Heart right ventricle (tissue), 16 donors: ENCODE measurements at regions not wholly inside any gene's neighbourhood (a gene's known extent, or its start where the extent isn't known, plus 50 kb on each side); places are given as distances from the start of the nearest gene placed in this dataset.

Experiments
- ATAC-seq, 8 donors: fragments of 200-7000 bp; cut with Tn5 transposase; one replicate each; pipeline ENCODE4 v1.9.1; 2020; ENCODE audit warnings: mild to moderate bottlenecking in 8 of 8, moderate library complexity in 8 of 8, moderate number of reproducible peaks in 1 of 8
- DNase-seq, 2 donors: peaks; one replicate each; pipeline ENCODE4 v3.0.0-alpha.2; 2020
- H3K27ac ChIP-seq, 10 donors: fragments of 200-600 bp; sonication (generic) in 2 of 10; one replicate each; pipeline versions ENCODE4 v1.5.0 to v1.8.0; 2020 to 2022; ENCODE audit warnings: mild to moderate bottlenecking in 3 of 10
- H3K27me3 ChIP-seq, 7 donors: fragments of 200-600 bp; one replicate each; pipeline ENCODE4 v1.8.0; 2021 to 2022; ENCODE audit warnings: mild to moderate bottlenecking in 2 of 7
- H3K36me3 ChIP-seq, 9 donors: fragments of 200-600 bp; sonication (generic) in 1 of 9; one replicate each; pipeline versions ENCODE4 v1.5.0 to v1.8.0; 2020 to 2022; ENCODE audit warnings: mild to moderate bottlenecking in 2 of 9
- H3K4me1 ChIP-seq, 9 donors: fragments of 200-600 bp; sonication (generic) in 1 of 9; one replicate each; pipeline versions ENCODE4 v1.5.0 to v1.8.0; 2020 to 2022; ENCODE audit warnings: mild to moderate bottlenecking in 4 of 9
- H3K4me3 ChIP-seq, 10 donors: fragments of 200-600 bp; sonication (generic) in 2 of 10; one replicate each; pipeline versions ENCODE4 v1.5.0 to v1.8.0; 2020 to 2022; ENCODE audit warnings: mild to moderate bottlenecking in 7 of 10, moderate library complexity in 2 of 10
- H3K9me3 ChIP-seq, 11 donors: fragments of 200-600 bp in 10 of 11; sonication (generic) in 2 of 11; one replicate each; pipeline versions ENCODE4 v1.5.0 to v1.8.0; 2013 to 2022; ENCODE audit warnings: mild to moderate bottlenecking in 2 of 11, control low read depth in 1 of 11, moderate library complexity in 1 of 11
- WGBS, 2 donors: extraction: QIAGEN DNeasy Blood & Tissue Kit; methylation state at CpG; one replicate each; pipeline ENCODE4 v1.1.7; 2013; ENCODE audit warnings: inconsistent platforms in 1 of 2; 5-methylcytosine and 5-hydroxymethylcytosine counted together
- intact Hi-C, 10 donors: fragments of 100-400 bp; cut with DNase I; formaldehyde crosslinking; loops; one replicate each; pipeline versions ENCODE4 v1.11.1 to v1.14.2; 2022
- TF ChIP-seq, protein P1 (sequence below), 9 donors: fragments of 200-600 bp; sonication (generic) in 2 of 9; IDR thresholded peaks; one replicate each; pipeline versions ENCODE4 v1.5.0 to v1.8.0; 2021 to 2022; ENCODE audit warnings: antibody characterized with exemption in 9 of 9, mild to moderate bottlenecking in 5 of 9, moderate library complexity in 1 of 9
- donor health status: Arrhythmogenic right ventricular cardiomyopathy.
- donor health status: ischemic (EF 13 %, LVEDD 7.1; RV severe dilation, severe dysfunction).
- donor health status: healthy with polysubstance abuse.
- donor health status: DM: no; HTN: yes; CAD: no.
- donor health status: DM: no; HTN: no; CAD: no.
- donor health status: ischemic (EF 25% LVEDD 6.9; RV normal size, moderate dysfunction).
- donor health status: ischemic (EF 25% LVEDD 5.7; RV mildly dilated, moderate dysfunction).
- donor health status: healthy.
- donor health status: DM: yes; HTN: yes; CAD: no.
- donor health status: Ischemic cardiomyopathy.
- donor health status: ischemic (EF 35%, LVEDD 5.7; RV mildly dilated, moderate dysfunction).
- donor health status: nonischemic (EF 11% LVEDD 7.7; RV severe dilation, severe dysfunction).
- donor health status: DM: yes; HTN: yes; CAD: no.
- donor health status: PGD.
- donor health status: ischemic (EF 29% LVEDD 5.4; RV normal size, mild dysfunction).
- donor health status: nonischemic (EF 23%, LVEDD 6.1; RV moderate dilation, normal function).

DNA sequence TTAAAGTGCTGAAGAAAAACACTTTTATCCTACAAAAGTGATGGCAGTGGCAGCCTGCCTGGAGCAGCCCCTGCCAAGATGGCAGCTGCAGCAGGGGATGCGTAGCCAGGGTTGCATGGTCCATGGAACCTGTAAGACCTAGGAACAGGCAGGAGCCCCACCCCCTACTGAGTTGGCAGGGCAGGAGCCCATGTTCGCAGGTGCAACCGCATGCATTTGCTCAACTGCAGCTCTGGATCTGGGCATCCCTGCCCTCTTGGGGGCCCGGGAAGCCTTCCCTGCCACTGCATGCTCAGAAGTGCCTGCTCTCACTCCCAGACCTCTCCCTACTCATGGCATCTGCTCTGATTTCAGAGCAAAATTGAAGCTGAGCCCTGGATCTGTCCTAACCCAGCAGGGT, 779.6 kb downstream of the CDH18 start:
- DNase-seq (no peak), ATAC-seq (no peak)
- TF ChIP-seq, protein P1, sequence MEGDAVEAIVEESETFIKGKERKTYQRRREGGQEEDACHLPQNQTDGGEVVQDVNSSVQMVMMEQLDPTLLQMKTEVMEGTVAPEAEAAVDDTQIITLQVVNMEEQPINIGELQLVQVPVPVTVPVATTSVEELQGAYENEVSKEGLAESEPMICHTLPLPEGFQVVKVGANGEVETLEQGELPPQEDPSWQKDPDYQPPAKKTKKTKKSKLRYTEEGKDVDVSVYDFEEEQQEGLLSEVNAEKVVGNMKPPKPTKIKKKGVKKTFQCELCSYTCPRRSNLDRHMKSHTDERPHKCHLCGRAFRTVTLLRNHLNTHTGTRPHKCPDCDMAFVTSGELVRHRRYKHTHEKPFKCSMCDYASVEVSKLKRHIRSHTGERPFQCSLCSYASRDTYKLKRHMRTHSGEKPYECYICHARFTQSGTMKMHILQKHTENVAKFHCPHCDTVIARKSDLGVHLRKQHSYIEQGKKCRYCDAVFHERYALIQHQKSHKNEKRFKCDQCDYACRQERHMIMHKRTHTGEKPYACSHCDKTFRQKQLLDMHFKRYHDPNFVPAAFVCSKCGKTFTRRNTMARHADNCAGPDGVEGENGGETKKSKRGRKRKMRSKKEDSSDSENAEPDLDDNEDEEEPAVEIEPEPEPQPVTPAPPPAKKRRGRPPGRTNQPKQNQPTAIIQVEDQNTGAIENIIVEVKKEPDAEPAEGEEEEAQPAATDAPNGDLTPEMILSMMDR (IDR thresholded peaks at IDR 0.05): no peak

DNA sequence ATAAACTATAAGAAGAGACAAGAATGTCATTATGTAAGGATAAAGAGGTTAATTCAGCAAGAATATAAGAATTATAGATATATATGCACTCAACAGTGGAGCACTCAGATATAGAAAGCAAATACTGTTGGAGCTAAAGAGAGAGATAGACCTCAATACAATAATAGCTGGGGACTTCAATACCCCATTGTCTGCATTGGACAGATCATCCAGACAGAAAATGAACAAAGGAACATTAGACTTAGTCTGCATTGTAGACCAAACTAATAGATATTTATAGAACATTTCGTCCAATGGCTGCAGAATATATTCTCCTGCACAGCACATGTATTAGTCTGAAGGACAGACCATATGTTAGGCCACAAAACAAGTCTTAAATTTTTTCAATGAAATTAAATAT, 777.1 kb downstream of the CDH18 start:
- DNase-seq: no peak
- WGBS, 2 donors: 71 to 73% methylated on average over 1 of the region's 1 CpG
- Histone ChIP-seq H3K27ac (no peak overlapping the region), H3K4me3 (no peak overlapping the region), H3K36me3 (no peaks in the 10 kb centered on the region), H3K9me3 (peaks cover 0 to 27% (median 9%) of the 10 kb centered on the region in 11 donors), H3K27me3 (no peaks in the 10 kb centered on the region), H3K4me1 (no peaks in the 10 kb centered on the region)
- no peak for ATAC-seq
- TF ChIP-seq, protein P1 (IDR thresholded peaks at IDR 0.05): no peak
- intact Hi-C loops: no loop called here

More for the DNA sequence above, 779.6 kb downstream of the CDH18 start:
- H3K4me1 ChIP-seq: no peaks in the 10 kb centered on the region
- 85 to 93% methylated on average over 4 of the region's 4 CpGs for WGBS, 2 donors
- intact Hi-C loops: no loop called here
- H3K36me3 ChIP-seq: no peaks in the 10 kb centered on the region
- H3K4me3 ChIP-seq: no peak overlapping the region
- peaks cover 0 to 21% (median 4%) of the 10 kb centered on the region in 11 donors for H3K9me3 ChIP-seq
- H3K27me3 ChIP-seq: no peaks in the 10 kb centered on the region
- H3K27ac ChIP-seq: no peak overlapping the region

DNA sequence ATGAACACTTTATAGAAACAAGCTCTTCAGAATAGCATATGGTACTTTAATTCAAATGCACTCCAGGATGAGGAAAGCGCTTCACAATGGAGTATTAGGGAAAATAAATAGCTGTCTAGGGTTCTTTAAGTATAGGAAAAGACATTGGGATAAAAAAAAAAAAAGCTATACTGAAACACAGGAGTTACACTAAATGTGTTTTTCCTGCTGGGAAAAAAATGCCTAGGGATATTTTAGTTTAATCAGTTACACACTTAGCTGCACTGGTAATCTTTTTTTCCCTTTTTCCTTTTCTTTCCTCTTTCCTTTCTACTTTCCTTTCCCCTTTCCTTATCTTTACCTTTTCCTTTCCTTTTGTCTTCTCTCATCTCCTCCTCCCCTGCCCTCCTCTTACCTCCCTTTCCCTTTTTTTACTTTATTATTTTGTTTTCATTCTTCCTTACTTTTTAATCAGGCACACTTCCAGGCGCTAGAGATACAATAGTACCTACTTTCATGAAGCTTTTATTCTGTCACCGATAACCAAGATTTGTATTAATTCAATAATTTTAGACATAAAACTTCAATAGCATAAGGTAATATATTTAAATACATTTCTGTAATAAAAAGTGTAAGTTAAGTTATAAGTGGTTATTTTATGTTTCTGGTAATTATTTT, 758.7 kb downstream of the CDH18 start:
- WGBS, 2 donors: 85 to 93% methylated on average over 3 of the region's 3 CpGs
- Histone ChIP-seq H3K27me3 (no peaks in the 10 kb centered on the region), H3K27ac (no peak overlapping the region), H3K36me3 (no peaks in the 10 kb centered on the region), H3K4me1 (no peaks in the 10 kb centered on the region), H3K4me3 (no peak overlapping the region), H3K9me3 (peaks cover 0 to 6% (median 0%) of the 10 kb centered on the region in 11 donors)
- intact Hi-C loops: no loop called here
- TF ChIP-seq, protein P1 (IDR thresholded peaks at IDR 0.05): no peak
- no peak for ATAC-seq
- no peak for DNase-seq

- TF ChIP-seq, protein P1 (IDR thresholded peaks at IDR 0.05): no peak
- WGBS, 2 donors: 92 to 95% methylated on average over 2 of the region's 2 CpGs
- Histone ChIP-seq H3K9me3 (peaks cover 0 to 10% (median 0%) of the 10 kb centered on the region in 11 donors), H3K4me1 (no peaks in the 10 kb centered on the region), H3K36me3 (no peaks in the 10 kb centered on the region), H3K27me3 (no peaks in the 10 kb centered on the region), H3K27ac (no peak overlapping the region), H3K4me3 (no peak overlapping the region)
- DNase-seq: no peak
- no peak for ATAC-seq
- intact Hi-C loops: no loop called here
Measured at GRCh38 chr5:19233573-19233972, 754.4 kb downstream of the CDH18 start.
